HS-5 (cell line): ENCODE measurements at regions not wholly inside any gene's neighbourhood (a gene's known extent, or its start where the extent isn't known, plus 50 kb on each side); places are given as distances from the start of the nearest gene placed in this dataset.
"Not testable (repeated sequence)": the region's sequence is repeated elsewhere in the genome, so short reads cannot be mapped to it uniquely, and the experiment has no call there.

Source experiments
- DNase-seq: peaks from one replicate; pipeline ENCODE4 v3.0.0-alpha.2; 2012; ENCODE audit warnings: low read depth

- DNase-seq, result no peak
Measured at GRCh38 chrX:114450911-114451310, 133.0 kb upstream of the HTR2C start.

GRCh38 chrX:114451397-114451796 lies 132.5 kb upstream of the HTR2C start:
- DNase-seq, result no peak

DNA sequence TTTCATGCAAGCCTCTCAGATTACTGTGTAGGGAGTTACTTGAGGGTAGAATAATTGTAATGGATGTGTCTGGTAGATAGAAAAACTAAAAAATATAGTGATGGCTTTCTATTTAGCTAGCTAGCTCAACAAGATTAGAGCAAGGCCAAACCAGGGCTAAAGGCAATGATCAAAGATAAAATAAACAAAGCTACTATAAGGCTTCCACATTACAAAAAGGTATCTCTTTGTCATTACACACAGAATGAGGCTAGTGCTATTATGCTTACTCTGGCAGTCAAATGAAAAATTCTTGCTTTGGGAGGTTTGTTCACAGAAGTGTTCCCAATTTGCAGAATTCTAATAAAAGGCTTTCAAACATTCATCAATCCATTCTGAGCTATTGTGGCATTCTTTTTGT lies 121.6 kb upstream of the HTR2C start:
- no peak for DNase-seq

DNA sequence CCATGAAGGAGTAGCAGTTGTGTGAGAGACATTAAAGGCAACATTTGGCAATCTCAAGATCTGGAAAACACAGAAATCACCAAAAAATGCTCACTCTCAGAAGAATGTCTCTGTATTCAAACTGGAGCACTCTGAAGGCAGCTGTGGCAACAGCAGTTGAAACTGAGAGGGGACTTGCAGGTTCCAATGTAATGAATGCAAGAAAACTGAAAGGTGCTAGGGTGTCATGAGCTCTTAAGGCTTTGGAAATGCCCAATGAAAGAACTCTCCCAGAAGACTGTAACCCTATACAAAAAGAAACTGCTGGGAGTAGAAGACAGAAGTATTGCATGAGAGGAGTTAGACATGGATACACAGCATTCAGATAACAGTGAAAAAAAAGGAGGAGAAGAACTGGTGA lies 118.2 kb upstream of the HTR2C start:
- no peak for DNase-seq

DNA sequence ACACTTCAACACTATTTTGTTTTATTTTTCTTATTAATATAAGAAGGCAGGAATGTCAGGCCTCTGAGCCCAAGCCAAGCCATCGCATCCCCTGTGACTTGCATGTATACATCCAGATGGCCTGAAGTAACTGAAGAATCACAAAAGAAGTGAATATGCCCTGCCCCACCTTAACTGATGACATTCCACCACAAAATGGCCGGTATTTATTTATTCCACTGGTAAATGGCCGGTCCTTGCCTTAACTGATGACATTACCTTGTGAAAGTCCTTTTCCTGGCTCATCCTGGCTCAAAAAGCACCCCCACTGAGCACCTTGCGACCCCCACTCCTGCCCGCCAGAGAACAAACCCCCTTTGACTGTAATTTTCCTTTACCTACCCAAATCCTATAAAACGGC lies 111.9 kb upstream of the HTR2C start:
- not testable (repeated sequence) for DNase-seq

DNA sequence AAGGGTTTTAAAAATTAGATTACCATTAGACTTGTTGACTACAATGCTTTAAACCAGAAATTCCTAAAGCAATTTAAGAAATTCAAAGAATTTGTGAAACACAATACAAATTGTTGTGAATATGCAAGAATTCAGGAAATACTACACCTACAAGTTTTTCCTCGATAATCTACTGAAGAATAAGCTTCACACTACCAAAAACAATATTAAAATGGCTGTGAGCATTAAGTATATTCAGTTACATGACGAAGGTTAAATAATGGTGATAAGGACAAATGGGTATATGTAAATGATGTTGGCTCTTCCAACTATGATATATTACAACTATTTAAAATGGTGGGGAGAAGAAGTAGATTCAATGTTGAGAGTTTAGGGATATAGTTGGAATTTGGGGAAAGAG lies 111.1 kb upstream of the HTR2C start:
- no peak for DNase-seq

DNA sequence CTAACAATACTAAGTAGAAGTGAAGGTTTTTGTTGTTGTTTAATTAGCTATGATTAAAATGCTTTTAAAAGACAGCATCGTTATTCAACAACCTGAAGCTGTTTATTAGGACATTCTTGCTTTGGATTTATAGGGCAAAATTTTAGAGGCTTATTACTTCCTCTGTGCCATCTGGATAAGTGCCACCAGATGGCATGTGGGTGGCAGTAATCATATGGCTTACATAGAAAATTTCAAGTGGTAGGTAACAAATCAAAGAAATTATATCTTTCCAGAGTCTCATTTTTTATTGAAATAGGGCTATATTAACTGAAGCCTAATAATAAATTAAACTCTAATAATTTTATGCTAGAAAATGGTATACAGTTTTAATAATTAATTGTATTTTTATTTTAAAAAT lies 83.3 kb upstream of the HTR2C start:
- DNase-seq, result no peak

- peak; percentile 3 for DNase-seq
Measured at GRCh38 chrX:114508756-114509155, 75.1 kb upstream of the HTR2C start.

- no peak for DNase-seq
Measured at GRCh38 chrX:114519524-114519923, 64.4 kb upstream of the HTR2C start.

DNA sequence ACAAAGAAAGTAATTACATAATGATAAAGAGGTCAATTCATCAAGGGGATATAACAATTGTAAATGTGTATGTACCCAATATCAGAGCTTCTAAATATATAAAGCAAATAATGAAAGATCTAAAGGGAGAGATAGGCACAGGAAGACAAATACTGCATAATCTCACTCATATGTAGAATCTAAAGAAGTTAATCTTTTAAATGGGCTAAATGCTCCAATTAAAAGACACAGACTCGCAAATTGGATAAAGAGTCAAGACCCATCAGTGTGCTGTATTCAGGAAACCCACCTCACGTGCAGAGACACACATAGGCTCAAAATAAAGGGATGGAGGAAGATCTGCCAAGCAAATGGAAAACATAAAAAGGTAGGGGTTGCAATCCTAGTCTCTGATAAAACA lies 63.2 kb upstream of the HTR2C start:
- DNase-seq, result not testable (repeated sequence)

GRCh38 chrX:114532111-114532805 lies 51.6 kb upstream of the HTR2C start:
- no peak for DNase-seq
